ENCODE measurements at regions not wholly inside any gene's neighbourhood (a gene's known extent, or its start where the extent isn't known, plus 50 kb on each side); places are given as distances from the start of the nearest gene placed in this dataset.

GRCh38 chr15:81744364-81744763 lies 301.5 kb downstream of the MEX3B start (continued):
- TF ChIP-seq MGA (IDR thresholded peaks at IDR 0.05) (peak; percentile 38; the same call in 1 of the 2 replicates), ESRRB (CRISPR knock-in tag; IDR thresholded peaks at IDR 0.05; ENCODE audit: borderline replicate concordance) (no peak), ZSCAN29 (IDR thresholded peaks at IDR 0.05) (no peak), NR4A1 (CRISPR knock-in tag; IDR thresholded peaks at IDR 0.05) (no peak), NR4A1 (tag; IDR thresholded peaks at IDR 0.05) (no peak), CUX1 (CRISPR knock-in tag; IDR thresholded peaks at IDR 0.05) (no peak), MYNN (IDR thresholded peaks at IDR 0.05) (no peak), MYNN (CRISPR knock-in tag; IDR thresholded peaks at IDR 0.05) (no peak), CBFA2T2 (conservative IDR thresholded peaks at IDR 0.05) (peak; percentile 50), WHSC1 (IDR thresholded peaks at IDR 0.05; ENCODE audit: low read length) (no peak), FOXA1 (IDR thresholded peaks at IDR 0.05; ENCODE audit: borderline replicate concordance) (no peak), MXD1 (CRISPR knock-in tag; IDR thresholded peaks at IDR 0.05; ENCODE audit: borderline replicate concordance, poor library complexity, severe bottlenecking) (no peak)
